Stimulated activated CD4-positive, alpha-beta T cell treated with anti-CD3 and anti-CD28 coated beads, Interleukin-4, amount 100 ng/mL, for 1 hour (primary cell): ENCODE measurements at regions not wholly inside any gene's neighbourhood (a gene's known extent, or its start where the extent isn't known, plus 50 kb on each side); places are given as distances from the start of the nearest gene placed in this dataset.
A peak's percentile ranks its signal among the peaks of the same experiment; 100 is the strongest.
"Not testable (repeated sequence)": the region's sequence is repeated elsewhere in the genome, so short reads cannot be mapped to it uniquely, and the experiment has no call there.

Experiments
- DNase-seq: peaks from one replicate; pipeline ENCODE4 v3.0.0-alpha.2; 2020

GRCh38 chr12:42030588-42030987 lies 114.1 kb downstream of the GXYLT1 start:
- DNase-seq = no peak

GRCh38 chr12:42027546-42027945 lies 117.1 kb downstream of the GXYLT1 start:
- DNase-seq = no peak

- DNase-seq = no peak
These were observed 120.2 kb downstream of the GXYLT1 start for GRCh38 chr12:42024495-42024830.

- DNase-seq = peak; percentile 71
These were observed 120.8 kb downstream of the GXYLT1 start for GRCh38 chr12:42023733-42024494.

- DNase-seq = not testable (repeated sequence)
These were observed 122.7 kb downstream of the GXYLT1 start for GRCh38 chr12:42021937-42022336.

- no peak for DNase-seq
These were observed 123.2 kb downstream of the GXYLT1 start for GRCh38 chr12:42021469-42021868.

GRCh38 chr12:42020226-42020625 lies 124.4 kb downstream of the GXYLT1 start:
- DNase-seq = no peak

- no peak for DNase-seq
These were observed 124.9 kb downstream of the GXYLT1 start for GRCh38 chr12:42019746-42020145.

GRCh38 chr12:42017051-42017450 lies 127.6 kb downstream of the GXYLT1 start:
- DNase-seq = no peak

GRCh38 chr12:42015051-42015461 lies 129.6 kb downstream of the GXYLT1 start:
- DNase-seq = no peak

GRCh38 chr12:42012501-42012900 lies 132.2 kb downstream of the GXYLT1 start:
- DNase-seq = not testable (repeated sequence)

GRCh38 chr12:42010715-42011114 lies 134.0 kb downstream of the GXYLT1 start:
- no peak for DNase-seq

- no peak for DNase-seq
These were observed 134.4 kb downstream of the GXYLT1 start for GRCh38 chr12:42010257-42010656.

GRCh38 chr12:42008996-42009395 lies 135.7 kb downstream of the GXYLT1 start:
- no peak for DNase-seq

- no peak for DNase-seq
These were observed 141.6 kb downstream of the GXYLT1 start for GRCh38 chr12:42003031-42003430.

GRCh38 chr12:42002563-42002962 lies 142.1 kb downstream of the GXYLT1 start:
- DNase-seq = no peak

GRCh38 chr12:41998436-41998835 lies 146.2 kb downstream of the GXYLT1 start:
- DNase-seq = no peak

GRCh38 chr12:41993283-41993682 lies 151.4 kb downstream of the GXYLT1 start:
- no peak for DNase-seq

- no peak for DNase-seq
These were observed 151.9 kb downstream of the GXYLT1 start for GRCh38 chr12:41992692-41993215.

GRCh38 chr12:41992022-41992421 lies 152.7 kb downstream of the GXYLT1 start:
- no peak for DNase-seq

GRCh38 chr12:41988715-41989114 lies 156.0 kb downstream of the GXYLT1 start:
- no peak for DNase-seq

- DNase-seq = not testable (repeated sequence)
These were observed 158.2 kb downstream of the GXYLT1 start for GRCh38 chr12:41986513-41986912.

- no peak for DNase-seq
These were observed 160.8 kb downstream of the GXYLT1 start for GRCh38 chr12:41983856-41984255.

GRCh38 chr12:41983394-41983793 lies 161.3 kb downstream of the GXYLT1 start:
- no peak for DNase-seq

GRCh38 chr12:41981758-41982157 lies 162.9 kb downstream of the GXYLT1 start:
- DNase-seq = no peak
